A673 (cell line): ENCODE measurements at regions not wholly inside any gene's neighbourhood (a gene's known extent, or its start where the extent isn't known, plus 50 kb on each side); places are given as distances from the start of the nearest gene placed in this dataset.

ENCODE experiments used
- CTCF ChIP-seq: fragments of 300-800, 200-600 bp; sonication (generic); conservative IDR thresholded peaks from 2 replicates; pipeline ENCODE4 v1.5.1; 2017; ENCODE audit warnings: low read depth, mild to moderate bottlenecking, antibody characterized with exemption, low read length, moderate library complexity, mixed read lengths
- EZH2 ChIP-seq: fragments of 200-600 bp; sonication (generic); IDR thresholded peaks from 2 replicates; pipeline ENCODE4 v1.6.1; 2017; ENCODE audit warnings: borderline replicate concordance, low read depth, mild to moderate bottlenecking, mixed read lengths, antibody characterized with exemption, low read length; ENCODE audit not compliant: poor library complexity, severe bottlenecking

GRCh38 chr12:42742716-42743115 is 153.2 kb upstream of the PRICKLE1 start:
- TF ChIP-seq EZH2, result no peak
- TF ChIP-seq CTCF, result no peak
